ENCODE measurements at regions not wholly inside any gene's neighbourhood (a gene's known extent, or its start where the extent isn't known, plus 50 kb on each side); places are given as distances from the start of the nearest gene placed in this dataset.

DNA sequence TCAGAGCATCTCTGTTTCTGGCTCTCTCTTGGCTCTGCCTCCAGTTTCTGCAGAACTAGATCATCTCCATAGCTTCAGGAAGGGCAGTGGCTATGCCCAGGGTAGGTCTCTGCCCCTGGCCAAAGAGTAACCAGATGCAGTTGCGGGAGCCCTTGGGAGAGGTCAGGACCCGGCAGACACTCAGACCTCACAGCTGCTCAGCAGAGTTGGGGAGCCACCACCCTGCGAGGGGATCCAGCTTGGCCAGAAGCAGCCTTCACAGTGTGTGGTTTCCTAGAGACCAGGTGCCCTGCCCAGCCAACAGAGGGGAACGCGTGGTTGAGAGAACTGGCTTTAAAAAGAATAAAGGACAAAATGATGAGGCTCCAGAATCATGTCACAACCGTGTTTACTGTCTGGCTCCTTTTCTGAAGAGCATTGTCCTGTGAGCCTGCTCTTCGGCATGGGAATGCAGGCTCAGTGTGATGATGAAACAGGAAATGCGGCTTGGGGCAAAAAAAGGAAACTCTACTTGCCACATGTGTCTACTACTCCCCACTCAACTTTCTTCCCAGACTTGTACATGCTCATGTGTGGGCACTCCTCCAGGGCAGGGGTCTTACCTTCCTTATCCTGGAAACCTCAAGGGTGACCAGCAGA is 243.1 kb downstream of the INHBA start:
- TF ChIP-seq, protein P1, sequence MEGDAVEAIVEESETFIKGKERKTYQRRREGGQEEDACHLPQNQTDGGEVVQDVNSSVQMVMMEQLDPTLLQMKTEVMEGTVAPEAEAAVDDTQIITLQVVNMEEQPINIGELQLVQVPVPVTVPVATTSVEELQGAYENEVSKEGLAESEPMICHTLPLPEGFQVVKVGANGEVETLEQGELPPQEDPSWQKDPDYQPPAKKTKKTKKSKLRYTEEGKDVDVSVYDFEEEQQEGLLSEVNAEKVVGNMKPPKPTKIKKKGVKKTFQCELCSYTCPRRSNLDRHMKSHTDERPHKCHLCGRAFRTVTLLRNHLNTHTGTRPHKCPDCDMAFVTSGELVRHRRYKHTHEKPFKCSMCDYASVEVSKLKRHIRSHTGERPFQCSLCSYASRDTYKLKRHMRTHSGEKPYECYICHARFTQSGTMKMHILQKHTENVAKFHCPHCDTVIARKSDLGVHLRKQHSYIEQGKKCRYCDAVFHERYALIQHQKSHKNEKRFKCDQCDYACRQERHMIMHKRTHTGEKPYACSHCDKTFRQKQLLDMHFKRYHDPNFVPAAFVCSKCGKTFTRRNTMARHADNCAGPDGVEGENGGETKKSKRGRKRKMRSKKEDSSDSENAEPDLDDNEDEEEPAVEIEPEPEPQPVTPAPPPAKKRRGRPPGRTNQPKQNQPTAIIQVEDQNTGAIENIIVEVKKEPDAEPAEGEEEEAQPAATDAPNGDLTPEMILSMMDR (conservative IDR thresholded peaks at IDR 0.05): no peak
- no peaks in the 10 kb centered on the region for H3K36me3 Mint-ChIP-seq (ENCODE audit: low read depth)
- H3K9me3 Mint-ChIP-seq: peaks cover 2% of the 10 kb centered on the region
- no peaks in the 10 kb centered on the region for H3K4me1 Mint-ChIP-seq
- H3K27me3 Mint-ChIP-seq (ENCODE audit: low read depth): no peaks in the 10 kb centered on the region
- H3K4me3 Mint-ChIP-seq: no peak overlapping the region
- no peak for DNase-seq (ENCODE audit: low read depth, low spot score)
- H3K27ac Mint-ChIP-seq (ENCODE audit: unreplicated experiment): no peak overlapping the region

- TF ChIP-seq, protein P1 (conservative IDR thresholded peaks at IDR 0.05): no peak
- Mint-ChIP-seq H3K36me3 (ENCODE audit: low read depth) (no peaks in the 10 kb centered on the region), H3K9me3 (peaks cover 2% of the 10 kb centered on the region), H3K27ac (ENCODE audit: unreplicated experiment) (no peak overlapping the region), H3K4me1 (no peaks in the 10 kb centered on the region), H3K4me3 (no peak overlapping the region), H3K27me3 (ENCODE audit: low read depth) (no peaks in the 10 kb centered on the region)
- no peak for DNase-seq (ENCODE audit: low read depth, low spot score)
Measured at GRCh38 chr7:41459183-41459582, 243.7 kb downstream of the INHBA start.

DNA sequence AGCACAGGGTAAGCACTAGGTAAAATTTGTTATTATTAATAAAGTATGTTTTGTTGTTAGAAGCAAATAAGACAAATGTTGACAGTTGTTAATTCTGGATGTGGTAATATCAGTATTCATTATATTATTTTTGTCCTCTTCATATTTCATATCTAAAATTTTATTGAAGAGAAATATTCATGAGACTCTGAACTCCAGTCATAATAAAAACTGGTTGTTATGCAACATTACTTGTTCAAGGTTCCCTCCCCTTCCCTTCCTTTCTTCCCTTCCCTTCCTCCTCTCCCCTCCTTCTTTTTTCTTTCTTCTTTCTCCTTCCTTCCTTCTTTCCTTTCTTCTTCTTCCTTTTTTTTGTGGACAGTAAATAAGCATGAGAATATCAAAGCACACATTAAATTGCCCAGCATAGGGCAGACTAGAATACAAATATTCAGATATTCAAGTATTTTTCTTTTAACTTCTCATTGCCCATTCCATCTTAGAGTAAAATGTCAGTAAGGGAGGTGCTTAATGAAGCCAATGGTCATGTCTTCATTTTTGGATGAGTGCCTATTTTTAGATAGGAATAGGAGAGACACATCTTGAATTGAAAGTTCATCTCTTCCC is 245.0 kb downstream of the INHBA start:
- no peak overlapping the region for H3K27ac Mint-ChIP-seq (ENCODE audit: unreplicated experiment)
- H3K27me3 Mint-ChIP-seq (ENCODE audit: low read depth): no peaks in the 10 kb centered on the region
- H3K4me1 Mint-ChIP-seq: no peaks in the 10 kb centered on the region
- no peak for DNase-seq (ENCODE audit: low read depth, low spot score)
- peaks cover 2% of the 10 kb centered on the region for H3K9me3 Mint-ChIP-seq
- TF ChIP-seq, protein P1 (conservative IDR thresholded peaks at IDR 0.05): no peak
- H3K36me3 Mint-ChIP-seq (ENCODE audit: low read depth): no peaks in the 10 kb centered on the region
- H3K4me3 Mint-ChIP-seq: no peak overlapping the region

DNA sequence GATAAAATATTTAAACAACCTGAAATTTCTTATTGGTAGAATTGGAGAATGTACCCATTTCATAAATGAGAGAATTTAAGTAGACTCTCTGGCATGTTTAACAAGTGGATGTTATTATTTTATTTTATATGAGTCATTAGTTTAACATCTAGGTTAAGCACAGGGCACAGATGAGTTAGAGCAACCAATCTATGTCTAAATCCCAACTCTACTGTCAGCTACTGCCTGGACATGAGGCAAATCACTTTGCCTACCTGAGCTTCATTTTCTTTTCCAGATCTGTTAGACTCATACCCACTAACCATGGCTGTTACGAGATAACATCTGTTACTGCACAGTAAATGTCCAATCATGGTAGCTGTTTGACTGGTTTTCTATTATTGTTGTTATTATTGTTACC is 251.1 kb downstream of the INHBA start:
- DNase-seq (ENCODE audit: low read depth, low spot score): no peak

GRCh38 chr7:41449694-41450093 is 253.2 kb downstream of the INHBA start:
- Mint-ChIP-seq H3K4me3 (no peak overlapping the region), H3K36me3 (ENCODE audit: low read depth) (no peaks in the 10 kb centered on the region), H3K27me3 (ENCODE audit: low read depth) (no peaks in the 10 kb centered on the region), H3K4me1 (peaks cover 21% of the 10 kb centered on the region), H3K9me3 (no peaks in the 10 kb centered on the region), H3K27ac (ENCODE audit: unreplicated experiment) (no peak overlapping the region)
- TF ChIP-seq, protein P1 (conservative IDR thresholded peaks at IDR 0.05): no peak
- no peak for DNase-seq (ENCODE audit: low read depth, low spot score)

More for the DNA sequence above, 251.1 kb downstream of the INHBA start:
- no peaks in the 10 kb centered on the region for H3K27me3 Mint-ChIP-seq (ENCODE audit: low read depth)
- TF ChIP-seq, protein P1 (conservative IDR thresholded peaks at IDR 0.05): no peak
- H3K4me1 Mint-ChIP-seq: peaks cover 4% of the 10 kb centered on the region
- no peaks in the 10 kb centered on the region for H3K36me3 Mint-ChIP-seq (ENCODE audit: low read depth)
- H3K4me3 Mint-ChIP-seq: no peak overlapping the region
- H3K27ac Mint-ChIP-seq (ENCODE audit: unreplicated experiment): no peak overlapping the region
- no peaks in the 10 kb centered on the region for H3K9me3 Mint-ChIP-seq

Measured in neural crest cell (in vitro differentiated cells).